ENCODE measurements at regions not wholly inside any gene's neighbourhood (a gene's known extent, or its start where the extent isn't known, plus 50 kb on each side); places are given as distances from the start of the nearest gene placed in this dataset.
A peak's percentile ranks its signal among the peaks of the same experiment; 100 is the strongest.

- ChIA-PET CTCF (interaction anchor here (0.6 kb wide), 1 partner anchor 1479 kb away, joined by 3 read pairs; no protein-coding TSS in a partner anchor), POLR2A (interaction anchor here (0.5 to 0.6 kb wide), 3 partner anchors 16 to 1094 kb away, joined by 3 to 8 read pairs (median 4); no protein-coding TSS in a partner anchor)
- Histone ChIP-seq H3K9me3 (ENCODE audit: control insufficient read depth, insufficient read depth, low read depth, low read length) (no peaks in the 10 kb centered on the region), H3K36me3 (ENCODE audit: control insufficient read depth in 2 of 2, insufficient read depth in 1 of 2, low read length in 2 of 2) (no peaks in the 10 kb centered on the region), H3K4me1 (ENCODE audit: control insufficient read depth, insufficient read depth, low read length) (no peaks in the 10 kb centered on the region), H3K27ac (ENCODE audit: extremely low read depth, low read depth, low read length) (no peak overlapping the region), H3K4me3 (ENCODE audit: low read depth, low read length) (no peak overlapping the region)
- TF ChIP-seq SCRT1 (tag by site-specific recombination; IDR thresholded peaks at IDR 0.05; ENCODE audit: borderline replicate concordance), result no peak
- TF ChIP-seq ZNF148 (tag by site-specific recombination; IDR thresholded peaks at IDR 0.05; ENCODE audit: borderline replicate concordance), result no peak
- TF ChIP-seq ZNF544 (tag by site-specific recombination; IDR thresholded peaks at IDR 0.05), result no peak
- TF ChIP-seq EGR2 (tag by site-specific recombination; IDR thresholded peaks at IDR 0.05; ENCODE audit: low read depth), result no peak
- TF ChIP-seq ZBTB44 (tag by site-specific recombination; IDR thresholded peaks at IDR 0.05), result no peak
- TF ChIP-seq, protein P1, sequence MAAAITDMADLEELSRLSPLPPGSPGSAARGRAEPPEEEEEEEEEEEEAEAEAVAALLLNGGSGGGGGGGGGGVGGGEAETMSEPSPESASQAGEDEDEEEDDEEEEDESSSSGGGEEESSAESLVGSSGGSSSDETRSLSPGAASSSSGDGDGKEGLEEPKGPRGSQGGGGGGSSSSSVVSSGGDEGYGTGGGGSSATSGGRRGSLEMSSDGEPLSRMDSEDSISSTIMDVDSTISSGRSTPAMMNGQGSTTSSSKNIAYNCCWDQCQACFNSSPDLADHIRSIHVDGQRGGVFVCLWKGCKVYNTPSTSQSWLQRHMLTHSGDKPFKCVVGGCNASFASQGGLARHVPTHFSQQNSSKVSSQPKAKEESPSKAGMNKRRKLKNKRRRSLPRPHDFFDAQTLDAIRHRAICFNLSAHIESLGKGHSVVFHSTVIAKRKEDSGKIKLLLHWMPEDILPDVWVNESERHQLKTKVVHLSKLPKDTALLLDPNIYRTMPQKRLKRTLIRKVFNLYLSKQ (tag by site-specific recombination; IDR thresholded peaks at IDR 0.05; ENCODE audit: borderline replicate concordance), result no peak
- TF ChIP-seq PRDM1 (tag by site-specific recombination; IDR thresholded peaks at IDR 0.05), result no peak
- TF ChIP-seq ZNF37A (tag by site-specific recombination; IDR thresholded peaks at IDR 0.05), result no peak
Observed at GRCh38 chr7:131161103-131161502, 166.6 kb upstream of the MKLN1 start.

GRCh38 chr7:131164025-131164925 is 163.4 kb upstream of the MKLN1 start:
- no peak overlapping the region for H3K27ac ChIP-seq (ENCODE audit: extremely low read depth, low read depth, low read length)
- CTCF ChIA-PET, result interaction anchor here (0.5 to 0.7 kb wide), 5 partner anchors 13 to 1059 kb away, joined by 3 to 4 read pairs (median 3); no protein-coding TSS in a partner anchor

More at GRCh38 chr7:131164025-131164925, 163.4 kb upstream of the MKLN1 start:
- H3K9me3 ChIP-seq (ENCODE audit: control insufficient read depth, insufficient read depth, low read depth, low read length), result no peaks in the 10 kb centered on the region
- TF ChIP-seq ZNF335 (tag by site-specific recombination; conservative IDR thresholded peaks at IDR 0.05) (0 out of 2 replicates have a peak, but pooled peaks have one; percentile 29), ZBTB26 (tag by site-specific recombination; optimal IDR thresholded peaks at IDR 0.05) (no peak), KLF1 (tag by site-specific recombination; IDR thresholded peaks at IDR 0.05) (peak; percentile 79), ZNF629 (tag by site-specific recombination; IDR thresholded peaks at IDR 0.05) (0 out of 2 replicates have a peak, but pooled peaks have one; percentile 20), INSM2 (tag by site-specific recombination; IDR thresholded peaks at IDR 0.05) (0 out of 2 replicates have a peak, but pooled peaks have one; percentile 38)
- TF ChIP-seq, protein P2, sequence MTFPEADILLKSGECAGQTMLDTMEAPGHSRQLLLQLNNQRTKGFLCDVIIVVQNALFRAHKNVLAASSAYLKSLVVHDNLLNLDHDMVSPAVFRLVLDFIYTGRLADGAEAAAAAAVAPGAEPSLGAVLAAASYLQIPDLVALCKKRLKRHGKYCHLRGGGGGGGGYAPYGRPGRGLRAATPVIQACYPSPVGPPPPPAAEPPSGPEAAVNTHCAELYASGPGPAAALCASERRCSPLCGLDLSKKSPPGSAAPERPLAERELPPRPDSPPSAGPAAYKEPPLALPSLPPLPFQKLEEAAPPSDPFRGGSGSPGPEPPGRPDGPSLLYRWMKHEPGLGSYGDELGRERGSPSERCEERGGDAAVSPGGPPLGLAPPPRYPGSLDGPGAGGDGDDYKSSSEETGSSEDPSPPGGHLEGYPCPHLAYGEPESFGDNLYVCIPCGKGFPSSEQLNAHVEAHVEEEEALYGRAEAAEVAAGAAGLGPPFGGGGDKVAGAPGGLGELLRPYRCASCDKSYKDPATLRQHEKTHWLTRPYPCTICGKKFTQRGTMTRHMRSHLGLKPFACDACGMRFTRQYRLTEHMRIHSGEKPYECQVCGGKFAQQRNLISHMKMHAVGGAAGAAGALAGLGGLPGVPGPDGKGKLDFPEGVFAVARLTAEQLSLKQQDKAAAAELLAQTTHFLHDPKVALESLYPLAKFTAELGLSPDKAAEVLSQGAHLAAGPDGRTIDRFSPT (tag by site-specific recombination; IDR thresholded peaks at IDR 0.05), result 0 out of 2 replicates have a peak, but pooled peaks have one; percentile 15
- no peaks in the 10 kb centered on the region for H3K4me1 ChIP-seq (ENCODE audit: control insufficient read depth, insufficient read depth, low read length)
- no peak overlapping the region for H3K4me3 ChIP-seq (ENCODE audit: low read depth, low read length)
- POLR2A ChIA-PET, result interaction anchor here (0.9 kb wide), 1 partner anchor 24 kb away, joined by 3 read pairs; no protein-coding TSS in a partner anchor
- no peaks in the 10 kb centered on the region for H3K36me3 ChIP-seq (ENCODE audit: control insufficient read depth in 2 of 2, insufficient read depth in 1 of 2, low read length in 2 of 2)

Data from HEK293 (cell line).